ENCODE measurements at regions not wholly inside any gene's neighbourhood (a gene's known extent, or its start where the extent isn't known, plus 50 kb on each side); places are given as distances from the start of the nearest gene placed in this dataset.

GRCh38 chr19:31125071-31125470 lies 224.2 kb downstream of the TSHZ3 start:
- WGBS, 2 donors = 85 to 94% methylated on average over 3 to 5 of the region's 5 CpGs
- Histone ChIP-seq H3K4me1 (peaks cover 0 to 5% (median 0%) of the 10 kb centered on the region in 3 donors), H3K4me3 (no peak overlapping the region), H3K9me3 (no peaks in the 10 kb centered on the region), H3K27me3 (no peaks in the 10 kb centered on the region), H3K36me3 (no peaks in the 10 kb centered on the region), H3K27ac (no peak overlapping the region)
- no peak for DNase-seq
- intact Hi-C loops (cut with DNase I) = no loop called here
- TF ChIP-seq CTCF (IDR thresholded peaks at IDR 0.05) (no peak), POLR2A (IDR thresholded peaks at IDR 0.05) (no peak)

- WGBS, 2 donors = 88 to 92% methylated on average over 6 of the region's 6 CpGs
- intact Hi-C loops (cut with DNase I) = no loop called here
- H3K4me1 ChIP-seq = no peaks in the 10 kb centered on the region
Observed at GRCh38 chr19:31121501-31121900, 227.7 kb downstream of the TSHZ3 start.

GRCh38 chr19:31120952-31121351 lies 228.3 kb downstream of the TSHZ3 start:
- H3K36me3 ChIP-seq = no peaks in the 10 kb centered on the region
- H3K27ac ChIP-seq = no peak overlapping the region
- TF ChIP-seq CTCF (IDR thresholded peaks at IDR 0.05) (no peak), POLR2A (IDR thresholded peaks at IDR 0.05) (no peak)
- no peaks in the 10 kb centered on the region for H3K9me3 ChIP-seq
- 89 to 91% methylated on average over 6 of the region's 6 CpGs for WGBS, 2 donors
- intact Hi-C loops (cut with DNase I) = no loop called here
- H3K4me1 ChIP-seq = no peaks in the 10 kb centered on the region
- no peak overlapping the region for H3K4me3 ChIP-seq
- H3K27me3 ChIP-seq = no peaks in the 10 kb centered on the region
- no peak for DNase-seq

More at GRCh38 chr19:31121501-31121900, 227.7 kb downstream of the TSHZ3 start:
- Histone ChIP-seq H3K9me3 (no peaks in the 10 kb centered on the region), H3K36me3 (no peaks in the 10 kb centered on the region), H3K27ac (no peak overlapping the region), H3K27me3 (no peaks in the 10 kb centered on the region), H3K4me3 (no peak overlapping the region)
- TF ChIP-seq CTCF (IDR thresholded peaks at IDR 0.05) = no peak
- DNase-seq = no peak

GRCh38 chr19:31119951-31120690 lies 229.1 kb downstream of the TSHZ3 start:
- Histone ChIP-seq H3K27me3 (no peaks in the 10 kb centered on the region), H3K9me3 (no peaks in the 10 kb centered on the region), H3K4me3 (no peak overlapping the region), H3K4me1 (no peaks in the 10 kb centered on the region), H3K36me3 (no peaks in the 10 kb centered on the region), H3K27ac (no peak overlapping the region)
- intact Hi-C loops (cut with DNase I) = no loop called here
- 83 to 84% methylated on average over 4 of the region's 5 CpGs for WGBS, 2 donors
- TF ChIP-seq POLR2A (IDR thresholded peaks at IDR 0.05) (no peak), CTCF (IDR thresholded peaks at IDR 0.05) (no peak)
- no peak for DNase-seq

GRCh38 chr19:31118986-31119385 lies 230.2 kb downstream of the TSHZ3 start:
- intact Hi-C loops (cut with DNase I) = no loop called here
- Histone ChIP-seq H3K9me3 (no peaks in the 10 kb centered on the region), H3K27ac (no peak overlapping the region), H3K27me3 (no peaks in the 10 kb centered on the region), H3K4me1 (no peaks in the 10 kb centered on the region), H3K4me3 (no peak overlapping the region), H3K36me3 (no peaks in the 10 kb centered on the region)
- no peak for DNase-seq
- TF ChIP-seq POLR2A (IDR thresholded peaks at IDR 0.05) = no peak
- no peak for TF ChIP-seq CTCF (IDR thresholded peaks at IDR 0.05)
- 56 to 61% methylated on average over 3 of the region's 4 CpGs for WGBS, 2 donors
